Mesothelial cell of epicardium (in vitro differentiated cells): ENCODE measurements at regions not wholly inside any gene's neighbourhood (a gene's known extent, or its start where the extent isn't known, plus 50 kb on each side); places are given as distances from the start of the nearest gene placed in this dataset.

Source experiments
- DNase-seq, 2 experiments: peaks; one replicate each; pipeline ENCODE4 v3.0.0; 2021; ENCODE audit warnings: low spot score in 2 of 2; ENCODE audit not compliant: unreplicated experiment in 2 of 2
- H3K27ac Mint-ChIP-seq: 2 replicates; pipeline ENCODE4 v1.8.0; 2021; ENCODE audit warnings: mixed read lengths
- H3K27me3 Mint-ChIP-seq: 2 replicates; pipeline ENCODE4 v1.8.0; 2021; ENCODE audit warnings: low read depth, mixed read lengths
- H3K36me3 Mint-ChIP-seq: 2 replicates; pipeline ENCODE4 v1.8.0; 2021; ENCODE audit warnings: mixed read lengths
- H3K4me1 Mint-ChIP-seq: 2 replicates; pipeline ENCODE4 v1.8.0; 2021; ENCODE audit warnings: mixed read lengths
- H3K4me3 Mint-ChIP-seq: 2 replicates; pipeline ENCODE4 v1.8.0; 2021; ENCODE audit warnings: mild to moderate bottlenecking, moderate library complexity, mixed read lengths
- H3K9me3 Mint-ChIP-seq: 2 replicates; pipeline ENCODE4 v1.8.0; 2021; ENCODE audit warnings: mixed read lengths
- CTCF ChIP-seq: fragments of 200-600 bp; sonication (generic); IDR thresholded peaks from one replicate; pipeline ENCODE4 v1.5.0; 2021; ENCODE audit warnings: antibody characterized with exemption; ENCODE audit not compliant: unreplicated experiment

- DNase-seq, result peak in 1 of 2 experiments; percentile 75
- Mint-ChIP-seq H3K27ac (no peak overlapping the region), H3K4me3 (peak overlapping the region; percentile 83)
Measured at GRCh38 chr3:182683453-182683852, 109.9 kb upstream of the ATP11B start.

GRCh38 chr3:182683858-182684257 is 109.4 kb upstream of the ATP11B start:
- DNase-seq, result no peak
- Mint-ChIP-seq H3K27ac (no peak overlapping the region), H3K9me3 (no peaks in the 10 kb centered on the region), H3K36me3 (no peaks in the 10 kb centered on the region), H3K4me1 (peaks cover 12% of the 10 kb centered on the region), H3K27me3 (peaks cover 38% of the 10 kb centered on the region), H3K4me3 (no peak overlapping the region)
- no peak for TF ChIP-seq CTCF

More at GRCh38 chr3:182683453-182683852, 109.9 kb upstream of the ATP11B start:
- H3K9me3 Mint-ChIP-seq, result no peaks in the 10 kb centered on the region
- no peaks in the 10 kb centered on the region for H3K36me3 Mint-ChIP-seq
- TF ChIP-seq CTCF, result peak; percentile 72
- peaks cover 38% of the 10 kb centered on the region for H3K27me3 Mint-ChIP-seq
- peaks cover 12% of the 10 kb centered on the region for H3K4me1 Mint-ChIP-seq

- Mint-ChIP-seq H3K9me3 (no peaks in the 10 kb centered on the region), H3K27me3 (peaks cover 31% of the 10 kb centered on the region), H3K36me3 (no peaks in the 10 kb centered on the region), H3K4me1 (peaks cover 15% of the 10 kb centered on the region), H3K27ac (no peak overlapping the region), H3K4me3 (no peak overlapping the region)
- no peak for DNase-seq
- no peak for TF ChIP-seq CTCF
Measured at GRCh38 chr3:182686033-182686886, 107.0 kb upstream of the ATP11B start.

- no peak overlapping the region for H3K27ac Mint-ChIP-seq
- peaks cover 20% of the 10 kb centered on the region for H3K27me3 Mint-ChIP-seq
- H3K36me3 Mint-ChIP-seq, result no peaks in the 10 kb centered on the region
- peaks cover 3% of the 10 kb centered on the region for H3K4me1 Mint-ChIP-seq
- no peaks in the 10 kb centered on the region for H3K9me3 Mint-ChIP-seq
- no peak overlapping the region for H3K4me3 Mint-ChIP-seq
- no peak for DNase-seq
- TF ChIP-seq CTCF, result no peak
Measured at GRCh38 chr3:182690172-182690571, 103.1 kb upstream of the ATP11B start.

GRCh38 chr3:182692021-182692420 is 101.3 kb upstream of the ATP11B start:
- Mint-ChIP-seq H3K36me3 (no peaks in the 10 kb centered on the region), H3K9me3 (no peaks in the 10 kb centered on the region), H3K27me3 (peaks cover 10% of the 10 kb centered on the region), H3K4me1 (peaks cover 4% of the 10 kb centered on the region), H3K4me3 (no peak overlapping the region), H3K27ac (no peak overlapping the region)
- TF ChIP-seq CTCF, result no peak
- DNase-seq, result no peak
